PC-3 (cell line): ENCODE measurements at regions not wholly inside any gene's neighbourhood (a gene's known extent, or its start where the extent isn't known, plus 50 kb on each side); places are given as distances from the start of the nearest gene placed in this dataset.

Source experiments
- ATAC-seq: fragments of 200-7000 bp; cut with Tn5 transposase; 2 replicates; pipeline ENCODE4 v1.9.1; 2020; ENCODE audit warnings: mild to moderate bottlenecking, moderate library complexity
- BruUV-seq: library from RNA; stranded (reverse); fragments of 400-500 nt; replicated peaks from 2 replicates; lab custom pipeline; 2021; lab: Mats Ljungman, UMichigan
- CTCF ChIA-PET: fragments of 300-600 bp; sonication (Branson Sonifier 250); formaldehyde crosslinking; loops from one replicate; lab custom pipeline; 2022; ENCODE audit warnings: antibody characterized with exemption; lab: Charles Lee
- POLR2A ChIA-PET: fragments of 300-600 bp; sonication (Branson Sonifier 250); formaldehyde crosslinking; loops from one replicate; lab custom pipeline; 2022; ENCODE audit warnings: antibody characterized with exemption; ENCODE audit not compliant: unreplicated experiment; lab: Charles Lee
- DNase-seq: peaks from one replicate; pipeline ENCODE4 v3.0.0-alpha.2; 2015
- H2AFZ ChIP-seq: fragments of 300-600 bp; sonication (generic); 2 replicates; pipeline ENCODE4 v1.6.0; 2016; ENCODE audit warnings: antibody characterized with exemption, low read length
- H3F3A ChIP-seq: fragments of 300-600 bp; sonication (generic); one replicate; pipeline ENCODE4 v1.6.0; 2017; ENCODE audit warnings: antibody characterized with exemption, low read length, control low read depth, mild to moderate bottlenecking; ENCODE audit not compliant: unreplicated experiment
- H3K27ac ChIP-seq: fragments of 300-600 bp; sonication (generic); 2 replicates; pipeline ENCODE4 v1.5.1; 2016; ENCODE audit warnings: mild to moderate bottlenecking, low read length
- H3K27me3 ChIP-seq: fragments of 300-600 bp; sonication (generic); 2 replicates; pipeline ENCODE4 v1.6.1; 2016; ENCODE audit warnings: low read length, mixed read lengths
- H3K36me3 ChIP-seq: fragments of 300-600 bp; sonication (generic); 2 replicates; pipeline ENCODE4 v1.6.1; 2016; ENCODE audit warnings: low read depth, mixed run types, low read length, mixed read lengths
- H3K4me1 ChIP-seq: fragments of 300-600 bp; sonication (generic); 2 replicates; pipeline ENCODE4 v1.5.1; 2016; ENCODE audit warnings: low read length; ENCODE audit not compliant: insufficient read depth
- H3K4me2 ChIP-seq: fragments of 300-600 bp; sonication (generic); 2 replicates; pipeline ENCODE4 v1.6.0; 2016; ENCODE audit warnings: low read length
- H3K4me3 ChIP-seq: fragments of 300-600 bp; sonication (generic); 2 replicates; pipeline ENCODE4 v1.5.1; 2016; ENCODE audit warnings: mild to moderate bottlenecking, low read length, mixed read lengths
- H3K79me2 ChIP-seq: fragments of 300-600 bp; sonication (generic); 2 replicates; pipeline ENCODE4 v1.6.1; 2017; ENCODE audit warnings: low read length, mixed read lengths
- H3K9ac ChIP-seq: fragments of 300-600 bp; sonication (generic); 2 replicates; pipeline ENCODE4 v1.6.0; 2016; ENCODE audit warnings: mild to moderate bottlenecking, low read length
- H3K9me2 ChIP-seq: fragments of 300-600 bp; sonication (generic); replicated peaks from 2 replicates; pipeline ENCODE4 v1.6.1; 2016; ENCODE audit warnings: mixed run types, low read length, mixed read lengths
- H3K9me3 ChIP-seq: fragments of 300-600 bp; sonication (generic); 2 replicates; pipeline ENCODE4 v1.6.1; 2016; ENCODE audit warnings: low read length, mixed read lengths
- H4K20me1 ChIP-seq: fragments of 300-600 bp; sonication (generic); 2 replicates; pipeline ENCODE4 v1.6.1; 2016; ENCODE audit warnings: low read length, mixed read lengths
- CTCF ChIP-seq: fragments of 300-600 bp; sonication (generic); conservative IDR thresholded peaks from 2 replicates; pipeline ENCODE4 v1.5.1; 2017; ENCODE audit warnings: antibody characterized with exemption, low read depth, mild to moderate bottlenecking, low read length
- EZH2 ChIP-seq: fragments of 300-600 bp; sonication (generic); IDR thresholded peaks from one replicate; pipeline ENCODE4 v1.6.1; 2017; ENCODE audit warnings: antibody characterized with exemption, mild to moderate bottlenecking, low read length; ENCODE audit not compliant: unreplicated experiment
- EZH2phosphoT487 ChIP-seq: fragments of 300-600 bp; sonication (generic); IDR thresholded peaks from 2 replicates; pipeline ENCODE4 v1.6.1; 2018; ENCODE audit warnings: mild to moderate bottlenecking, antibody characterized with exemption, low read length, borderline replicate concordance
- intact Hi-C: fragments of 100-400 bp; cut with micrococcal nuclease; formaldehyde crosslinking; loops from 2 replicates; pipeline ENCODE4 v1.9.0; 2023

DNA sequence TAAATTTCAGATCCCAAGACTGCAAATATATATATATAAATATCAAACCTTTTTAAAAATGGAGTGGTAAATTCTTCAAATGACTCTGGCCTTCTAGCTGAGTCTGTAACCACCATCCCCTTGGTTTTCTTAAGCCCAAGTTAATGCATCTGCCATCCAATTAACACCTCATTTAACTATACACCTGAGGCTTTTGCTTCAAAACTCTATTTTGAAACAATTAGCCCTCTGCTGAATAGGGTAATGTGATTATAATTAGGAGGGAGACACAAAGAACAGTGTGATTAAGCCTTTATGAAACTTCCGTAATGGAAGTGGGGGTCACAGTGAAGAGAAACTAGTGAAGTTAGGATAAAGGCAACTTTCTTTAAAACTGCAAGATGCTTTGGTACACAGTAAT, 83.6 kb downstream of the GPR37 start:
- no peaks in the 10 kb centered on the region for H3K27me3 ChIP-seq
- TF ChIP-seq EZH2phosphoT487 (no peak), CTCF (no peak), EZH2 (no peak)
- no peaks in the 10 kb centered on the region for H3K9me2 ChIP-seq
- H3K27ac ChIP-seq, result no peak overlapping the region
- H3K9me3 ChIP-seq, result no peaks in the 10 kb centered on the region
- no peaks in the 10 kb centered on the region for H3K36me3 ChIP-seq
- no peaks in the 10 kb centered on the region for H3F3A ChIP-seq
- POLR2A ChIA-PET, result no interaction called here
- H3K9ac ChIP-seq, result no peak overlapping the region
- BruUV-seq, result no TSS peak
- no peak overlapping the region for H3K4me3 ChIP-seq
- no peak overlapping the region for H3K4me2 ChIP-seq
- H3K4me1 ChIP-seq, result no peaks in the 10 kb centered on the region
- intact Hi-C loops, result no loop called here
- H4K20me1 ChIP-seq, result no peaks in the 10 kb centered on the region
- H2AFZ ChIP-seq, result no peak overlapping the region
- DNase-seq (no peak), ATAC-seq (no peak)
- CTCF ChIA-PET, result no interaction called here
- no peaks in the 10 kb centered on the region for H3K79me2 ChIP-seq

GRCh38 chr7:124680304-124680703, 85.3 kb downstream of the GPR37 start:
- intact Hi-C loops, result no loop called here
- BruUV-seq, result no TSS peak
- no peak for DNase-seq
- Histone ChIP-seq H3K9me3 (no peaks in the 10 kb centered on the region), H3F3A (no peaks in the 10 kb centered on the region), H3K4me1 (no peaks in the 10 kb centered on the region), H3K27ac (no peak overlapping the region), H3K4me2 (no peak overlapping the region), H3K4me3 (no peak overlapping the region), H3K9me2 (no peaks in the 10 kb centered on the region), H4K20me1 (no peaks in the 10 kb centered on the region), H3K9ac (no peak overlapping the region), H2AFZ (no peak overlapping the region), H3K27me3 (no peaks in the 10 kb centered on the region), H3K36me3 (no peaks in the 10 kb centered on the region), H3K79me2 (no peaks in the 10 kb centered on the region)
- no peak for ATAC-seq
- ChIA-PET CTCF (no interaction called here), POLR2A (no interaction called here)
- TF ChIP-seq EZH2phosphoT487 (no peak), EZH2 (no peak), CTCF (no peak)

DNA sequence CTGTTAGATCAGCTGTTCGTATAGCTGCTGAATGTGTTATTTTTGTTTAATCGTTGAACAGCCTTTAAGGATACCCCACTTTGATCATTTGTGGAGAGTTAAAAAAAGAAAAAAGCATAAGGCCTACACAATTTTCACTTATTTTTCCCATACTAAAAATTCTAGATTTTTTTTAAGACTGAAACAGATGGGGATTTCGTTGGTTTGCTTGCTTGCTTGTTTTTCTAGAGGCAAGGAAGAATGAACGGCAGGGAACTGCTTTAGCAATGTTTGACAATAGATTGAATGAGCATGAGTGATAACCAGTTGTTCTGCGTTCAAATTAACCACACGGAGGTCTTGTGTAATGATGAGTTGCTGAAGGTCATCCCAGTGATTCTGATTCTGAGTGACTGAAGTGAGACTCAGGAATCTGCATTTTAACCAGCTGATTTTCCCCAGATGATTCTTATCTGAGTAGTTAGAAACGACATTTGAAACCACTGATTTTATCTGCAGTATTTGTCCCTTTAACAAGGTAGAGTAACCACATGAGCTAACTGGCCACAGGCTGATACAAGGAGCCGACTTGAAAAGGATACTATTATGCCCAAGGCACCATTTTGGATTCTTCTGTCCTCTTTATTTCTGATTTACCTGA, 85.9 kb downstream of the GPR37 start:
- TF ChIP-seq EZH2 (no peak), CTCF (no peak), EZH2phosphoT487 (no peak)
- H4K20me1 ChIP-seq, result no peaks in the 10 kb centered on the region
- H3F3A ChIP-seq, result no peaks in the 10 kb centered on the region
- intact Hi-C loops, result no loop called here
- ATAC-seq (no peak), DNase-seq (no peak)
- H3K9me2 ChIP-seq, result no peaks in the 10 kb centered on the region
- no peaks in the 10 kb centered on the region for H3K79me2 ChIP-seq
- H3K36me3 ChIP-seq, result no peaks in the 10 kb centered on the region
- no TSS peak for BruUV-seq
- no peak overlapping the region for H3K4me2 ChIP-seq
- H3K9me3 ChIP-seq, result no peaks in the 10 kb centered on the region
- H3K4me3 ChIP-seq, result no peak overlapping the region
- ChIA-PET POLR2A (no interaction called here), CTCF (no interaction called here)
- no peaks in the 10 kb centered on the region for H3K4me1 ChIP-seq
- no peak overlapping the region for H2AFZ ChIP-seq
- no peaks in the 10 kb centered on the region for H3K27me3 ChIP-seq
- H3K27ac ChIP-seq, result no peak overlapping the region
- H3K9ac ChIP-seq, result no peak overlapping the region
